Activated T-helper 1 cell treated with anti-CD3 and anti-CD28 coated beads, Interleukin-2, amount 50 U/mL, for 16 hours (primary cell): ENCODE measurements at regions not wholly inside any gene's neighbourhood (a gene's known extent, or its start where the extent isn't known, plus 50 kb on each side); places are given as distances from the start of the nearest gene placed in this dataset.
"Not testable (repeated sequence)": the region's sequence is repeated elsewhere in the genome, so short reads cannot be mapped to it uniquely, and the experiment has no call there.

Source experiments
- DNase-seq, 2 donors: peaks; one replicate each; pipeline ENCODE4 v3.0.0-alpha.2; 2020; ENCODE audit warnings: low read depth in 1 of 2, low spot score in 1 of 2

GRCh38 chr7:68206946-68207485 is 1210.4 kb downstream of the TYW1 start:
- DNase-seq, result no peak

GRCh38 chr7:68207676-68208075 is 1211.0 kb downstream of the TYW1 start:
- no peak for DNase-seq

GRCh38 chr7:68209486-68209885 is 1212.9 kb downstream of the TYW1 start:
- DNase-seq, result no peak

- no peak for DNase-seq
Observed at GRCh38 chr7:68213838-68214237, 1217.2 kb downstream of the TYW1 start.

- no peak for DNase-seq
Observed at GRCh38 chr7:68216051-68216450, 1219.4 kb downstream of the TYW1 start.

GRCh38 chr7:68217426-68217825 is 1220.8 kb downstream of the TYW1 start:
- no peak for DNase-seq

- DNase-seq, result no peak
Observed at GRCh38 chr7:68218461-68218860, 1221.8 kb downstream of the TYW1 start.

- DNase-seq, result no peak
Observed at GRCh38 chr7:68222311-68222710, 1225.7 kb downstream of the TYW1 start.

GRCh38 chr7:68224041-68224741 is 1227.6 kb downstream of the TYW1 start:
- no peak for DNase-seq

- not testable (repeated sequence) for DNase-seq
Observed at GRCh38 chr7:68231011-68231410, 1234.4 kb downstream of the TYW1 start.

- no peak for DNase-seq
Observed at GRCh38 chr7:68235937-68236336, 1239.3 kb downstream of the TYW1 start.

GRCh38 chr7:68238204-68238805 is 1241.7 kb downstream of the TYW1 start:
- no peak for DNase-seq

- no peak for DNase-seq
Observed at GRCh38 chr7:68243128-68243527, 1246.5 kb downstream of the TYW1 start.

GRCh38 chr7:68244389-68244788 is 1247.8 kb downstream of the TYW1 start:
- DNase-seq, result no peak

GRCh38 chr7:68245688-68246087 is 1249.1 kb downstream of the TYW1 start:
- no peak for DNase-seq

GRCh38 chr7:68246189-68246633 is 1249.6 kb downstream of the TYW1 start:
- no peak for DNase-seq

GRCh38 chr7:68247126-68247525 is 1250.5 kb downstream of the TYW1 start:
- DNase-seq, result no peak

GRCh38 chr7:68247571-68247970 is 1250.9 kb downstream of the TYW1 start:
- DNase-seq, result no peak

- DNase-seq, result no peak
Observed at GRCh38 chr7:68248973-68249372, 1252.3 kb downstream of the TYW1 start.

GRCh38 chr7:68249611-68250010 is 1253.0 kb downstream of the TYW1 start:
- DNase-seq, result no peak

- DNase-seq, result no peak
Observed at GRCh38 chr7:68250143-68250542, 1253.5 kb downstream of the TYW1 start.

GRCh38 chr7:68254815-68255214 is 1258.2 kb downstream of the TYW1 start:
- DNase-seq, result not testable (repeated sequence)

GRCh38 chr7:68256295-68256694 is 1259.7 kb downstream of the TYW1 start:
- no peak for DNase-seq
